ENCODE measurements at regions not wholly inside any gene's neighbourhood (a gene's known extent, or its start where the extent isn't known, plus 50 kb on each side); places are given as distances from the start of the nearest gene placed in this dataset.

DNA sequence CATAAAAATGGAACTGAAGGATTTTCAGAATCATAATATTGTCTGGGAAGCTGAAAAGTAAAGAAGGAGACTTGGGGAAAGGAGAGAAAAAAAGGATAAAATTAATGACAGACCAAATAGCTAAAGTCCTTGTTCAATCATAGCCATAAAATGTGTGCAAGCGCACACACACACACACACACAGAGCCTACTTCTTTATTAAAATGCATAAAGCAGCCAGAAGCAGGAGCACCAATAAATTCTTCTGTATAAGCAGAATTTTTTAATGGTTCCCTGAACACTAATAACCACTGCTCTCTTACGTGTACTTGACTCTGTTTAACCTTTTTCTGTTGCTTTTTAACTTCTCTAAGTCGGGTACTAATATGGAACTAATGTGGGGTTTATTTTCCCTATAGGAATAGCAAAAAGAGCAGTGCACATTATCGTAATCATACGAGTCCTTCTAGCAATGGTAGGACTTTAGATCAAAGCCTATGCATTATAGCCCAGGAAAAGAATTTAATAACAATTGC lies 131.0 kb upstream of the PSMD7 start:
- TF ChIP-seq POLR2A (IDR thresholded peaks at IDR 0.05), result no peak
- TF ChIP-seq CTCF (IDR thresholded peaks at IDR 0.05), result no peak
